ENCODE measurements at regions not wholly inside any gene's neighbourhood (a gene's known extent, or its start where the extent isn't known, plus 50 kb on each side); places are given as distances from the start of the nearest gene placed in this dataset.

GRCh38 chr13:65159803-65160202, 2070.3 kb downstream of the PCDH9 start:
- TF ChIP-seq CTCF (IDR thresholded peaks at IDR 0.05; ENCODE audit: extremely low read depth in 1 of 2, insufficient read depth in 1 of 2, low read depth in 1 of 2, low read length in 2 of 2) (no peak), EZH2 (IDR thresholded peaks at IDR 0.05; ENCODE audit: borderline replicate concordance, low read depth, low read length, severe bottlenecking) (no peak), POLR2A (IDR thresholded peaks at IDR 0.05; ENCODE audit: low read depth, low read length) (no peak), FOS (IDR thresholded peaks at IDR 0.05; ENCODE audit: borderline replicate concordance, insufficient read depth, low read length) (no peak), POLR2AphosphoS5 (IDR thresholded peaks at IDR 0.05; ENCODE audit: insufficient read depth, low read depth, low read length) (no peak)

Measured in endothelial cell of umbilical vein (primary cell).